NOMO-1 treated with DMSO at 0.1 percent for 48 hours (cell line): ENCODE measurements at regions not wholly inside any gene's neighbourhood (a gene's known extent, or its start where the extent isn't known, plus 50 kb on each side); places are given as distances from the start of the nearest gene placed in this dataset.
A peak's percentile ranks its signal among the peaks of the same experiment; 100 is the strongest.
"Not testable (repeated sequence)": the region's sequence is repeated elsewhere in the genome, so short reads cannot be mapped to it uniquely, and the experiment has no call there.

ENCODE experiments used
- DNase-seq: peaks from one replicate; lab custom pipeline; 2025; ENCODE audit not compliant: unreplicated experiment; lab: John Stamatoyannopoulos, UW

DNA sequence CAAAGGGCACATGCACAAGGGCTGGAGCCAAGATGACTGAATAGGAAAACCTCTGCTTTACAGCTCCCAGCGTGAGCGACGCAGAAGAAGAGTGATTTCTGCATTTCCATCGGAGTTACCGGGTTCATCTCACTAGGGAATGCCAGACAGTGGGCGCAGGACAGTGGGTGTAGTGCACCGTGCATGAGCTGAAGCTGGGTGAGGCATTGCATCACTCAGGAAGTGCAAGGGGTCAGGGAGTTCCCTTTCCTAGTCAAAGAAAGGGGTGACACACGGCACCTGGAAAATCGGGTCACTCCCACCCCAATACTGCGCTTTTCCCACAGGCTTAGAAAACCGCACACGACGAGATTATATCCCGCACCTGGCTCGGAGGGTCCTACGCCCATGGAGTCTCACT is 64.5 kb upstream of the HTR1E start:
- not testable (repeated sequence) for DNase-seq

DNA sequence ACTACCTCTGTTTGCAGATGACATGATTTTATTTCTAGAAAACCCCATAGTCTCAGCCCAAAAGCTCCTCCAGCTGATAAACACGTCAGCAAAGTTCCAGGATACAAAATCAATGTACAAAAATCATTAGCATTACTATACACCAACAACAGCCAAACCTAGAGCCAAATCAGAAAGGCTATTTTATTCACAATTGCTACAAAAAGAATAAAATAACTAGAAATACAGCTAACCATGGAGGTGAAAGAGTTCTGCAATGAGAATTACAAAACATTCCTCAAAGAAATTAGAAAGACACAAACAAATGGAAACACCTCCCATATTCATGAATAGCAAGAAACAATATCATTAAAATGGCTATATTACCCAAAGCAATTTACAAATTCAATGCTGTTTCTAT is 65.6 kb upstream of the HTR1E start:
- DNase-seq: no peak

DNA sequence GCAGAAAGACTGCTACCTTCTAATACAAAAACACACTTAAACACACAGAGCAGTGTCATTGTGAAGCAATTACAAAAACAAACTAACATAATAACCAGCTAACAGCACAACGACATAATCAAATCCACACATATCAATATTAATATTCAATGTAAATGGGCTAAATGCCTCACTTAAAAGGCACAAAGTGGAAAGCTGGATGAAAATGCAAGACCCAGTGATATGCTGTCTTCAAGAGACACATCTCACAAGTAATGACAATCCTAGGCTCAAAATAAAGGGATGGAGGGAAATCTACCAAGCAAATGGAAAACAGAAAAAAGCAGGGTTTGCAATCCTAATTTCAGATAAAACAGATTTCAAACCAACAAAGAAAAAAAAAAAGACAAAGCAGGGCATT is 67.8 kb upstream of the HTR1E start:
- DNase-seq: no peak

DNA sequence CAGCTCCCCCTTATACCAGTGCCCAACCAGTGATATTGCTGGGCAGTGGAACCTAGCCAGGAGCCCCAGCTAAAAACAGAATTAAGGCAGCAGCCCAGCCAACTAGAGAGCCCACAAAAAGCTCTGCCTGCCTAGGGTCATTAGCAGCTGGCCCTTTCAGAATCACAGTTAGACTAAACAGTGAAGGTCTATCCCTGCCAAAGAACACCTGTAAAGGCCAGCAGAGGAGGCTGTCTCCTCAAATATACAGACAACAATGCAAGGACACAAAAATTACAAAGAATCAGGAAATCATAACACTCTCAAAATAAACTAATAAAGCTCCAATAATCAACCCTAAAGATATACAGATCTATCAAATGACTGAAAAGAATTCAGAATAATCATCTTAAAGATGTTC is 77.8 kb upstream of the HTR1E start:
- DNase-seq: no peak

DNA sequence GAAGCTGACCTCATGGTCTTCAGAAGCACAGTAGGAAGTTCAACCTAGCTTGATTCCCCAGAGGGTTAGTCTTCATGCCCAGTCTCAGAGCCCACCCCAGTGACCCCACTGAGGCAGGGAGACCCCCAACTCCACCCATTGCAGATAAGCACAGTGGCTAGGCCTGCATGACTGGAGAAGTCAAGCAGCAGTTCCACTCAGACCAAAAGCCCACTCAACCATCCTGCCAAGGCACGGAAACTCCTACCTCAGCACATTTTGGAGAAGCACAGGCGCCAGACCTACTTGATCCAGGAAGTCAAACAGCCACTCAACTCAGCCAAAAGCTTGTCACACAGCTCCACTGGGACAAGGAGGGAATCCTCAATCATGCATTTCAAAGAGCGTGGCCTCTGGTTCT is 78.4 kb upstream of the HTR1E start:
- no peak for DNase-seq

DNA sequence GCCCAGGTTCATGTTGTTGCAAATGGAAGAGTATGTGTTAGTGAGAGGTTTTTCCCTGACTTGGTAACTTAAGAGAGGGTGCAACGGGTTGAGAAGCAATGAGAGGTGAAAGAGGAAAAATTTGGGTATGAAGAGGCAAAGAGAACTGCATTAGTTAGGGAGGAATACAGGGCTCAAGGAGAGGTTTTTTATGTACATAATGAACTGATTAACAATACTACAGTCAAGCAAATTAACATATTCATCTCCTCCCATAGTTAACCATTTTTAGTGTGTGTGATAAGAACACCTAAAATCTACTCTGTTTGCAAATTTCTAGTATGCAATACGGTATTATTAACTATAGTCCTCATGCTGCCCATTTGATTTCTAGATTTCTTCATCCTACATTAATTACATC is 79.5 kb upstream of the HTR1E start:
- DNase-seq: no peak

DNA sequence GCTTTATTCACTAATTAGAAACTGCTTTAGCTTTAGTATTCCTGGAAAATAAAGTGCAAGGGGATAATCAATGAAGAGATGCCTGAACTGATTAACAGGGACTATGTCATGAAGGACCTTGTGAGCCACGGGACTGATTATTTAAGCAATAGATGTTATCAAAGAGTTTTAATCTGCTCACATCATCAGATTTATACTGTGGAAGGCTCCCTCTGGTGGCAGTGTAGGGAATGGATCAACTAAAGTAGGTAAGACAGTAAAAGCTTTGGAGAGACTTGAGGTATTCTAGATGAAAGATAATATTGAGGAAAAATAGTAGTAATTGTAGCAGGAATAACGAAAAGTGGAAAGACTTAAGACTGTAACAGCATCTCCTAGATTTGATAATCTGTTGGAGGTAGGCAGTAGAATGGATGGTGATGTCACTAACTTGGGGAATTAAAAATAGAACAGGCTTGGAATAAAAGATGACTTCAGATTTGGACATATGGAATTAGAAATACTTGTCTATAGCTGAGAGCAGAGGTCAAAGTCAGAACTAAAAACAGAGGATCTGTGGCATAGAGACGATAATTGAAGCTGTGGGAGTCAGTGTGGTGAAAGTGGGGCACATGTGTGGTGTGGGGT is 80.3 kb upstream of the HTR1E start:
- DNase-seq: peak; percentile 1

DNA sequence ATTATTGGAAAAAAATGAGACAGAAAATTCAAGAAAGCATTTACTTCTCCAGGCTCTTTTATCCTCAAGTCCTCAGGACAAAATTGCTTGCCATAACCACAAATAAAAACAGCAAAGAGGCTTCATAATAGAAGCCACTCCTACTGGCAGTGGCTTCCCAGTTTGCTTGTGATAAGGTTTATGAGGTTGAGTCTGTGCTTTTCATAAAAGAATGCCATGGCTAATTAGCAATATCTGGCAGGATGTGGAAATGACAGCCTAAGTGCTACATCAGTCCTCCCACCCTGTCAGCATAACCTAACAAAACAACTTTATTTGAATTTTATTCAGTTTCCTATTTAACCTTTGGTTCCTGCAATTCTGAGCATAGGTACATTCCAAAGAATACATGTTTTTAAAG is 80.9 kb upstream of the HTR1E start:
- no peak for DNase-seq

DNA sequence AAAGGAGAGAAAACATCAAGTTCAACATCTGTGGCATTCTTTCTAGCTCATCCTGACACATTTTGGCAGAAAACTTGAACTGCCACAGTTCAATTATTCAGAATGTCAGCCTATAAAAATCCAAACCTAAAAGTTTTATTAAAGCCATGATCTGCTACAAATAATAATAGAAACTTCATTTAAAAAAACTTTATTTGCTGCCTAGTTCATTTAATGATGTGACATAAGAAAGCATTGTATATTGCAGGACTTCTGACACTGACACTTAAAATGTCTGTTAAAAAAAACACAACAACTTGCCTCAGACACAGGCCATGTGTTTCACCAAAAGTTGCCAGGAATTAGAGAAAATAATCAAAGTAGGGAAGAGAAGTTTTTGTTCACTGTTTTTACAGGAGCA is 88.3 kb upstream of the HTR1E start:
- no peak for DNase-seq

DNA sequence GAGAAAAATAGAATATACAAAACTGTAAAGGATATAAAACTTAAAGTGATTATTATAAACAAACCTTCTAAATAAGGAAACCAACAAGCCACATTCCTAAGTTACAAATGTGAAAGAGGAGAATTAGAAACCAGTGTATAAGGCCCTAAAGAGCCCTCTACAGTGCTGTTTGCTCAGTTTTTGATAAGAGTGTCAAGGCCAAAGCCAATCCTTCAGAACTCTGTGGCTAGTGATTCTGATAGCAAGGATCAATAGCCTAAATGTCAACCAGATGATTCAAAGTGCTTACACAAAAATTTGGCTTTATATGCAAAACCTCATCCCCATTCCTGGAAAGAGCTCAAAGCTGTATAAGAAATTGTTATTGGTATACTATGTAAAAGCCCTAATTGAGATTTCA is 104.6 kb upstream of the HTR1E start:
- DNase-seq: no peak

DNA sequence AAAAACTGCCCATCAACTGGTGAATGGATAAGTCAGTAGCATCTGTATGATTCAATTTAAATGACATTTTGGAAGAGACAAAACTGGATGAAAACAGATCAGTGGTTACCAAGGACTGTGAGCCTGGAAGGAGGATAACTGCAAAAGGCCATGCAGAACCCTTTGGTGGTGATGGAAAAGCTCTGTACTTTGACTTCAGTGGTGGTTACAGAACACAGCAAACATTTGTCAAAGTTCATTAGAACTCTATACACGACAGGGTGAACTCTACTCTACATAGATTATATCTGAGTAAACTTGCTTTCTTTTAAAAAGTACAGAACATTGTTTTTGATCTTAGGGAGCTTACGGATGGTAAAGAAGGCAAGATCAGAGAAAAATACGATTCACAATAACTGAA is 111.9 kb upstream of the HTR1E start:
- no peak for DNase-seq

DNA sequence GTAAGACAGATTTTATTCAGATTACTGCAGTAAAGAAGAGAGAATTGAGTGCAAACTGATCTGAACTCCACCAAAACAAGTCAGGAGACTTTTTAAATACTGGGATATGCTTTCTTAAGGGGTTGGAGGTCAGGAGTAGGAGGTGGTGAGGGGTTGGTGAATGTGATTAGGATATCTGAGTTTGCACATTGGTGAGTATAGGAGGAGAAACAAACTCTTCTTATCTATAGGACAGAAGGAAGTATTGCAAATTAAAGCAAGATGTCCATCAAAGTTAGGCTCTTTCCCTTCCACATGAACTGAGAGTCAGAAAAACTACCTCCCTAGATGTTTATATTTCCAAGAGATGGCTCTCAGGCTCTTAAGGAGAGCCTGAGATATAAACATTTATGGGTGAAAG is 114.6 kb upstream of the HTR1E start:
- DNase-seq: no peak

DNA sequence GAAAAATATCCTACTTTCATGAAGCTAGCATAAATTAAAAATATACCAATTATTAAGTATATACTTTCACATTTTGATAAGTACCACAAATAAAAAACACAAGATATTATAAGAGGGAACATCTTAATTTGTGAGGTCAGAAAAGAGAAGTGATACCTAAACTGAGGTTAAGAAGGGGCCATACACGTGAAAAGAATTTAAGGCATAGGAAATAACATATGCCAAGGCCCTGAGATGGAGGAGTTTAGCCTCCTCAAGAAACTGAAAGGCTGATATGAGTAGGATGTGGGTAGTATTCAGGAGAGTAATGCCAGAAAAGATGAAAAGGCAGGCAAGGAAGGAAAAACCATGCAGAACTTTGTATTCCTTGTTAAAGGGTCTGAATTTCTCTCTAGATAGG is 116.6 kb upstream of the HTR1E start:
- no peak for DNase-seq

DNA sequence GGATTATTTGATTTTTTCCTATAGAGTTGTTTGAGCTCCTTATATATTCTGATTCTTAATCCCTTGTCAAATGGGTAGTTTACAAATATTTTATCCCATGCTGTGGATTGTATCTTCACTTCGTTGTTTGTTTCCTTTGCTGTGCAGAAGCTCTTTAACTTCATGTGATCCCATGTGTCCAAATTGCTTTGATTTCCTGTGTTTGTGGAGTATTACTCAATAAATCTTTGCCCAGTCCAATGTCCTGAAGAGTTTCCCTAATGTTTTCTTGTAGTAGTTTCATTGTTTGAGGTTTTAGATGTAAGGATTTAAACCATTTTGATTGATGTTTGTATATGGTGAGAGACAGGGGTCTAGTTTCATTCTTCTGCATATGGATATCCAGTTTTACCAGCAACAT is 143.7 kb upstream of the HTR1E start:
- DNase-seq: no peak

DNA sequence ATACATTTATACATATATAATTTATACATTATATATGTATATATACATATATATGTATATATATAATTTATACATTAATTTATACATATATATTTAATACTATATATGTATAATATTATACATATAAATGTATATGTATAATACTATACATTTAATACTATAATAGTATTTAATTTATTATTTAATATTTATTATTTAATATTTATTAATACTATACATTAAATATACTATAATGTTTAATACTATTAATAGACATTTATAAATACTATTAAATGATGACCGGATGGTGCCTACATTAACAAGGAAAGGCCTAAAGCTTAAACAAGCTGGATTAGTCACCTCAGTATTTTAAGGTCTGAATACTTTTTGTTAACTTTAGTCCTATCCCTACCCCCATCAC is 145.9 kb upstream of the HTR1E start:
- no peak for DNase-seq

DNA sequence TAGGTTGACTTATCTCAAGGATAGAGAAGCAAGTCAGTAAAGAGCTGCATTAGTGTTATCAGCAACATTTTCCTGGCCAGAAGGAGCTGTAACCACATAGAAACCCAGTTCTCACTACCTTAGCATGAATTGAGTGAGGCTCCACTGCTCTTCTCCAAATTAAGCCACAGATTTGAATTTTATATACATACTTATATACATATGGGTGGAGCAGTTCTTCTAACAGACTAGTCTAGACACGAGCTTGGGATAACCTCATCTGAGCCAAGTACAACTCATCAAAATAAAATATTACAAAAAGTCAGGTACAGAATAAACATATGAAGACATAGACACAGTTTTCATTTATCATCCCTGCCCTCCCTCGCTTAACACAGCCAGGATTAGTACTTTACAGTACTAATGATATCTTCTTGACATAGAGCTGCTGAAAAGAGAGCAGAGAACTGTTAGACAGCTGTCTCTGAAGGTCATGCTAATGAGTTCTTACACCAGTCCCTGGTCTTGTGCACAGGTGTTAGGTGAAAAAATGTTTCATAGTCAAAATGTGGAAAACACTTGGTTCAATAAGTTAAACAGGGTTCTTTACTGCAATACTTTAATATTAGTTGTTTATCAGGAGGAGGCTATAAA is 147.4 kb upstream of the HTR1E start:
- DNase-seq: no peak

DNA sequence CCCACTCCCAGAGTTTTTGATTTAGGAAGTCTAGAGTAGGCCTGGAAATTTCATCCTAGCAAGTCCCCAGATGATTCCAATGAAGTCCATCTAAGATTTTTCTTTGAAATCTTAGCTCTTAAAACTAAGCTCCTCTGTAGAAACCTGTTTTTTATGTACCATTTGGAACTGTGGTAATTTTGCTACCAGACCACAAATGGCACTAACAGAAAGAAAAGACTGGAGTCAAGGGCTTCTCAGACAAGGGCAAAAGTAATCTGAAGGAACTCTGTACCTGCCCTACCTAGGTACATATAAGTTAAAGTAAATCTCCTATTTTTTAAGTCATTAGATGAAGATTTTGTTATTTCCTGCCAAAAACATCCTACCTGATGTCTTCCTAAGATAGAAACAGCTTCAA is 155.0 kb upstream of the HTR1E start:
- no peak for DNase-seq

DNA sequence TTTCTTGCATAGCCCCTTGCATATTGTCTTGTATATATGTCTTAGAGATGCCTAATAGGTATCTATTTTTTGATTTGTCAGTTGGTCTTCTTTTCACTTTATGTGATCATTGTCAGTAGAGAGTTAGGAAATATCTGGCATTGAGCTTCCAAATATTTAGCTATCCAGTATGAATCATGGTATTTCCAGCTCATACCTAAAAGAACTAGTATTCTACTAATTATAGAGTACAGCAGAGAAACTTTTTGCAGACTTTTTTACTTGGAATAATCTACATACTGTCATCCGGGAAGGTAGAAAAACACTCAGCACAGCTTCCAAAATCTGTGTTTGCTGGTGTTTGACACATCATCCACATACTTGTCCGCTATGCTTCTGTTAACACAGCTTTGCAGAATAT is 156.4 kb upstream of the HTR1E start:
- no peak for DNase-seq

DNA sequence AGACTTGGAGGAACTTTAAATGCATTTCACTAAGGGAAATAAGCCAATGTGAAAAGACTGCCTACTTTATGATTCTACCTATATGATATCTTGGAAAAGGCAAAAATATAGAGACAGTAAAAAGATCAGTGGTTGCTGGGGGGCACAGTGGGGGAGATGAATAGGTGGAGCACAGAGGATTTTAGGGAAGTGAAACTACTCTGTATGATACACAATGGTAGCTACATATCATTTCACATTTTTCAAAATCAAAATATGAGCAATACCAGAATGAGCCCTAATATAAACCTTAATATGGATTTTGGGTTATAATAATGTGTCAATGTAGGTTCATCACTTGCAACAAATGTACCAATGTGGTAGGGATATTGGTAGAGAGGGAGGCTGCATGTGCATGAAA is 161.4 kb upstream of the HTR1E start:
- no peak for DNase-seq

DNA sequence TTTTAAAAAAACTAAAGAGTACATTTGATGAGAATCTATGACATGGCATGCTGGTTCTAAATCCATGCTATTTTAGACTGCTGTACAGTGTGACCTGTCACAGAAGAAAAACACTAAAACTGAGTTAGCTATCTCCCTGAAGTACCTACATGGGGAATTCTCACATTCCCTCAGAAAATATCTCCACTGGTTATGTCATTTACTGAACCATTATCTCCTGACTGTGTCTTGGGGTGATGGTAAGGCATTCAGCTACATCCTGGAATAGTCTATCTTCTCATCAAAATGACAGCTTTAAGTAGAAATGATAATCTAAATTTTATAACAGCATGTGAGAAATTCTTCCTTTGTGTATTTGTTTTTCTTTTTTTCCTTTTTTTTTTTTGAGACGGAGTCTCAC is 172.1 kb upstream of the HTR1E start:
- DNase-seq: no peak

DNA sequence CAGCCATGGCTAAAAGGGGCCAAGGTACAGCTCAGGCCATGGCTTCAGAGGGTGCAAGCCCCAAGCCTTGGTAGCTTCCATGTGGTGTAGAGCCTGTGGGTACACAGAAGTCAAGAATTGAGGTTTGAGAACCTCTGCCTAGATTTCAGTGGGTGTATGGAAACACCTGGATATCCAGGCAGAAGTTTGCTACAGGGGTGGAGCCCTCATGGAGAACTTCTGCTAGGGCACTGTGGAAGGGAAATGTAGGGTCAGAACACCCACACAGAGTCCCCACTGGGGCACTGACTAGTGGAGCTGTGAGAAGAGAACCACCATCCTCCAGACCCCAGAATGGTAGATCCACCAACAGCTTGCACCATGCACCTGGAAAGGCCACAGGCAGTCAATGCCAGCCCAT is 177.4 kb upstream of the HTR1E start:
- DNase-seq: not testable (repeated sequence)

DNA sequence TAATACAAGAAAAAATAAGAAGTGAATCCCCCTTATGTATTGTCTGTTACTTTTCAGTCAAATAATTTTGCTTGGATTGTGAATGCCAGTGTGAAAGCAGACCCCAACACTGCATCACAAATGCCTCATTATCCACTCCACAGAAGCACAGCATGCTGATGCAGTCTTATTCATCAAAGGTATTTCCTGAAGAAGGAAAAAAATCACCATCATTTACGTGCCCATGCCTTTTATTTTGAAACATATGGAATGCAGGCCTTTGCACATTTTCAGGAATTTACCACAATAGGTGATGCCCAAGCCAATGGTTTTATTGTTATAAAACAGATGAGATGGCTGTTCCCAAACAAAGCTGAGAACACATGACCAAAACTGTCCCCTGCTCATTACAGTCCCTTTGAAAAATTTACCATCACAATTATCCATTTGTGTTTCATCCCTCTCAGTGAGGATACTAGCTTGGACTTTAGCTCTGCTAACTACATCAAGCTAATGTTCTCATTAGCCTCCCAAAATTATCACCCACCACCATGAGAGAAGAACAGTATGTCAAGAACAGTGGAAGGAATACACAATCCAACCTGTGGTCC is 180.6 kb upstream of the HTR1E start:
- DNase-seq: no peak

DNA sequence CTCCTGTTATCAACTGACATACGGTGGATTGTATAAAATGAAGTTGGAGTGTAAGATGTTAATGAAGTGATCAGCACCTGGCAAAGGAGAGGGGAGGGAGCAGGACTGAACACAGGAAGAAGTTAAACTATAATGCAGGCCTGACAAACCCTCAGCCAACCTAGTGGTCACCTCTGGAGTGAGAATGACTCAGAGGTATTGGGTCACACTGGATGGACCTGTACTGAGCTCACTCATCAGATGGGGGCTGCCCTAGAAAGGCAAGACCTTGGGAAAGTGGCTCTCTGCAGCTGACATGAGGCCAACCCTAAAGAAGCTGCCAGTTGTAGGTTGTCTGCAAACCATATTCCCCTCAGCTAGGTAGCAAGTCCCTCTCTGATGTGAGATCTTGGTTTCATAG is 193.3 kb upstream of the HTR1E start:
- no peak for DNase-seq
